ENCODE measurements at regions not wholly inside any gene's neighbourhood (a gene's known extent, or its start where the extent isn't known, plus 50 kb on each side); places are given as distances from the start of the nearest gene placed in this dataset.

DNA sequence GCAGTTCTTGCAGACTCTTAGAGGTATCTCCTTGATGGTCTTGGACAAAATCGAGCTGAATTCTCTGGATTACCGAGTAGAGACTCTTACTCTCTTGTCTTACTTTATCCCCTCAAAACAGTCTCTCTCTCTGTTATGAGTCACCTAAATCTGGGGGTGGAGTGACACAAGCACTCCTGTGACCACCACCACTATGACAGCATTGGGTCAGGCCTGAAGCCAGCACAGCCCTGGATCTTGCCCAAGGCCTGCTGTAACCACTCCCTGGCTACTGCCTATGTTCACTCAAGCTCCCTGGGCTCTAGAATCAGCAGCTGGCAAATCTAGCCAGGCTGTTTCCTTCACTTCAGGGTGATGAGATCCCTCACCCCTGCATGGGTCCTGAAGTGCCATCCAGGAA, 662.5 kb downstream of the LUZP2 start:
- Histone ChIP-seq H3K27ac (ENCODE audit: low read depth, low read length) (no peak overlapping the region), H3K4me1 (ENCODE audit: control insufficient read depth, insufficient read depth, low read length) (no peaks in the 10 kb centered on the region), H3K27me3 (ENCODE audit: control insufficient read depth, insufficient read depth, low read length) (no peaks in the 10 kb centered on the region), H3K9ac (ENCODE audit: low read depth, low read length) (no peak overlapping the region), H3K9me3 (ENCODE audit: control insufficient read depth, insufficient read depth, low read length) (no peaks in the 10 kb centered on the region), H3K4me3 (ENCODE audit: low read depth, low read length) (no peak overlapping the region), H3K36me3 (ENCODE audit: control insufficient read depth, insufficient read depth, low read length) (no peaks in the 10 kb centered on the region)

DNA sequence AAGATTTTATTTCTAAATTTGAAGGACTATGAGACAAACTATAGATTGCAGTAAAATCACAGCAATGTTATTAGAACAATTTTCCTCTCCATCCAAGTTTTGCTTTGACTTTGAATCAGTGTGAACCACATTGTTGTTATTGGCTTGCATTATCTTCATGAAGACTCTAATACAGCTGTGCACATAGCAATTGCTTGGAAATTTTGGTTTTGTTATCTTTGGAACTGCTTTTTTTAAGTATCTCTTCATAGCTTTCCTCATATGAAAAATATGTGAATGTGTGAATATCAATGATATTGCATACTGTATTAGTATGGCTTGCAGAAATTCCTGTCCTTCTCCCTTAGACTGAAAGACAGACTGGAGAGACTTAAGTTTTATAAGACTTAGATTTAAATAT, 666.6 kb downstream of the LUZP2 start:
- H3K9ac ChIP-seq (ENCODE audit: low read depth, low read length): no peak overlapping the region
- no peaks in the 10 kb centered on the region for H3K27me3 ChIP-seq (ENCODE audit: control insufficient read depth, insufficient read depth, low read length)
- H3K4me3 ChIP-seq (ENCODE audit: low read depth, low read length): no peak overlapping the region
- H3K9me3 ChIP-seq (ENCODE audit: control insufficient read depth, insufficient read depth, low read length): no peaks in the 10 kb centered on the region
- H3K4me1 ChIP-seq (ENCODE audit: control insufficient read depth, insufficient read depth, low read length): no peaks in the 10 kb centered on the region
- H3K36me3 ChIP-seq (ENCODE audit: control insufficient read depth, insufficient read depth, low read length): no peaks in the 10 kb centered on the region
- H3K27ac ChIP-seq (ENCODE audit: low read depth, low read length): no peak overlapping the region

DNA sequence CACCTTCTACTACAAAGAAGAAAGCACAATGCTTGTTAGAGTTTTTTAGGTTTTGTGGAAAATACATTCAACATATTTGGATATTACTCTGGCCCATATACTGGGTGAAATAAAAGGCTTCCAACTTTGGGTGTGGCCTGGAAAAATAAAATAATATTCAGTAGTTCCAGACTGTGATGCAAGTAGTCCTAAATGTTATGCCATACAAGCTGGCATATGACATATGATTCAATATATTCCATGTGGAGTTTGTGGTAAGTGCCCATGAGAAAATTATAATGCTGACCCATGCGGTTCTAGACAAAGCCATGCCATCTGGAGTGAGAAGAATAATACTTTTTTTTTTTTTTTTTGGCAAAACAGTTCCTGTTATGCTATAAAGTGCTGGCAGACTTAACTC, 683.3 kb downstream of the LUZP2 start:
- Histone ChIP-seq H3K9me3 (ENCODE audit: control insufficient read depth, insufficient read depth, low read length) (no peaks in the 10 kb centered on the region), H3K4me1 (ENCODE audit: control insufficient read depth, insufficient read depth, low read length) (no peaks in the 10 kb centered on the region), H3K27me3 (ENCODE audit: control insufficient read depth, insufficient read depth, low read length) (no peaks in the 10 kb centered on the region), H3K27ac (ENCODE audit: low read depth, low read length) (no peak overlapping the region), H3K9ac (ENCODE audit: low read depth, low read length) (no peak overlapping the region), H3K4me3 (ENCODE audit: low read depth, low read length) (no peak overlapping the region), H3K36me3 (ENCODE audit: control insufficient read depth, insufficient read depth, low read length) (no peaks in the 10 kb centered on the region)

DNA sequence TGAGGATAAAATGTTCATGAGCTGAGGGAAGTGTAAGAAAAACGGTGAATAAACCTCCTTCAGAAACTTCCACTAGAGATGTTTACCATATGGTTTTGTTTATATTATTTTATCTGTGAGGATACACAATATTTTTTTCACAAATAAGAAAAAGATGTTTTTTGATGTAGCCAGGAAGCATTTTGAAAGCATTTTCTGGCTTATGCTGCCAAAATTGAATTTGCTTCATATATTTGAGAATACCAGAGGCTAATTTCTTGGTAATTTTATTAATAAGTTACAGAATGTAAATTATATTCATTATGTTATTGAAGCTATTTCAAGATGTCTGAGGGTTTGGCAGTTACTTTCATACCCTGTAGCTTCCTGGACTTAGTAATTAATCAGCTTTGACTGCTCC, 686.6 kb downstream of the LUZP2 start:
- Histone ChIP-seq H3K9ac (ENCODE audit: low read depth, low read length) (no peak overlapping the region), H3K36me3 (ENCODE audit: control insufficient read depth, insufficient read depth, low read length) (no peaks in the 10 kb centered on the region), H3K27ac (ENCODE audit: low read depth, low read length) (no peak overlapping the region), H3K4me1 (ENCODE audit: control insufficient read depth, insufficient read depth, low read length) (no peaks in the 10 kb centered on the region), H3K9me3 (ENCODE audit: control insufficient read depth, insufficient read depth, low read length) (no peaks in the 10 kb centered on the region), H3K4me3 (ENCODE audit: low read depth, low read length) (no peak overlapping the region), H3K27me3 (ENCODE audit: control insufficient read depth, insufficient read depth, low read length) (no peaks in the 10 kb centered on the region)

DNA sequence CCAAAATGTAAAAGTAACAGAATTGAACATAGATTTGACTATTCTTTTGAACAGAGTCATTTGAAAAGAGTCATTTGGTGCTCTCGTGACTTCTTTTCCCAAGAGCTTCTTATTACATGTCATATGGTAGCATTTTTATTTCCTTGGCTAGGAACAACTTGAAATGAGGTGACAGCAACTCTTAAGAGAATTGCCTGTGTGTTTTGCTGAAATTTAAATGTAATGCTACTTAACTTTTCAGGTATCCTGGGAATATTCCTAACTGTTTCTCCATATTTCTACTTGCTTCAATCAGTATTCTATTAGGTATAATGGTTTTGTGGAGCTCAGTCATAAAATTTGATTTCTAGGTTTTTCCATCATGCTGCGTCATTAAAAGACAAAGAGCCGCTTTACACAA, 700.7 kb downstream of the LUZP2 start:
- Histone ChIP-seq H3K27me3 (ENCODE audit: control insufficient read depth, insufficient read depth, low read length) (no peaks in the 10 kb centered on the region), H3K27ac (ENCODE audit: low read depth, low read length) (no peak overlapping the region), H3K36me3 (ENCODE audit: control insufficient read depth, insufficient read depth, low read length) (no peaks in the 10 kb centered on the region), H3K4me3 (ENCODE audit: low read depth, low read length) (no peak overlapping the region), H3K4me1 (ENCODE audit: control insufficient read depth, insufficient read depth, low read length) (peaks cover 9% of the 10 kb centered on the region), H3K9me3 (ENCODE audit: control insufficient read depth, insufficient read depth, low read length) (no peaks in the 10 kb centered on the region), H3K9ac (ENCODE audit: low read depth, low read length) (no peak overlapping the region)

DNA sequence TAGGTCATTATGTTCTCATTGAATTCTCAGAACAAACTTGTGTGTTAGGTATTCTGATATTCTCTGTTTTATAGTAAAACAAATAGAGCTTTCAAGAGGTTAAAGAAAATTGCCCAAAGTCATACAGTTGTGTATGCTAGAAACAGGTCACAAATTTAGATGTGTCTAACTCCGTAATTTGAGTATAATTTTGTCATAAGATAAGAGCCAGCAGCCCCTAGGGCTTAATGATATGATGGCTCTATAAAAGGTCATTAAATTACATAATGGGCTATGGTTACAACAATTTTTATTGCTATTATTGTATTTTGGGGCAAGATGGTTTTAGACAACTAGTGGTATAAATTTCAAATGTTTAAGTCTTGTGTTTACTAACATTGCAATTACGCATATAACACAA, 701.9 kb downstream of the LUZP2 start:
- no peaks in the 10 kb centered on the region for H3K36me3 ChIP-seq (ENCODE audit: control insufficient read depth, insufficient read depth, low read length)
- no peak overlapping the region for H3K9ac ChIP-seq (ENCODE audit: low read depth, low read length)
- H3K4me3 ChIP-seq (ENCODE audit: low read depth, low read length): no peak overlapping the region
- no peaks in the 10 kb centered on the region for H3K27me3 ChIP-seq (ENCODE audit: control insufficient read depth, insufficient read depth, low read length)
- H3K9me3 ChIP-seq (ENCODE audit: control insufficient read depth, insufficient read depth, low read length): no peaks in the 10 kb centered on the region
- peaks cover 9% of the 10 kb centered on the region for H3K4me1 ChIP-seq (ENCODE audit: control insufficient read depth, insufficient read depth, low read length)
- no peak overlapping the region for H3K27ac ChIP-seq (ENCODE audit: low read depth, low read length)

DNA sequence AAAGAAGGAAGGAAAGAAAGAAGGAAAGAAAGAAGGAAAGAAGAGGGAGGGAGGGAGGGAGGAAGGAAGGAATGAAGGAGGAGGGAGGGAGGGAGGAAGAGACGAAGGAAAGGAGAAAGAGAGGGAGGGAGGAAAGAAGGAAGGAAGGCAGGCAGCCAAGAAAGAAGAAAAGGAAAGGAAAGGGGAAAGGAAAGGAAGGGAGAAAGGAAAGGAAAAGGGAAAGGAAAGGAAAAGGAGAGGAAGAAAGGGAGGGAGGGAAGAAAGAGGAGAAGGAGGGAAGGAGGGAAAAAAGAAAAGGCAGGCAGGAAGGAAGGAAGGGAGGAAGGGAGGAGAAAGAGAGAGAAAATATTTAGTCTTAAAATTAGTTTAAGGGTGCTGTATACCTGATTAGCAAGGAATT, 704.1 kb downstream of the LUZP2 start:
- Histone ChIP-seq H3K4me1 (ENCODE audit: control insufficient read depth, insufficient read depth, low read length) (peaks cover 9% of the 10 kb centered on the region), H3K27me3 (ENCODE audit: control insufficient read depth, insufficient read depth, low read length) (no peaks in the 10 kb centered on the region)

DNA sequence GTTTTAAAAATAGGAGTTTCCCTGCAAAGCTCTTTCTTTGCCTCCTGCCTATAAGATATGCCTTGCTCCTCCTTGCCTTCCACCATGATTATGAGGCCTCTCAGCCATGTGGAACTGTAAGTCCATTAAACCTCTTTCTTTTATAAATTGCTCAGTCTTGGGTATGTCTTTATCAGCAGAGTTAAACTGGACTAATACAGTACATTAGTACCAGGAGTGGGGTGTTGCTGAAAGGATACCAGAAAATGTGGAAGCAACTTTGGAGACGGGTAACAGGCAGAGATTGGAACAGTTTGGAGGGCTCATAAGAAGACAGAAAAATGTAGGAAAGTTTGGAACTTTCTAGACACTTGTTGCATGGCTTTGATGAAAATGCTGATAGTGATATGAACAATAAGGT, 709.9 kb downstream of the LUZP2 start:
- peaks cover 14% of the 10 kb centered on the region for H3K9me3 ChIP-seq (ENCODE audit: control insufficient read depth, insufficient read depth, low read length)
- no peak overlapping the region for H3K9ac ChIP-seq (ENCODE audit: low read depth, low read length)
- H3K27ac ChIP-seq (ENCODE audit: low read depth, low read length): no peak overlapping the region
- H3K4me3 ChIP-seq (ENCODE audit: low read depth, low read length): no peak overlapping the region
- no peaks in the 10 kb centered on the region for H3K36me3 ChIP-seq (ENCODE audit: control insufficient read depth, insufficient read depth, low read length)
- H3K4me1 ChIP-seq (ENCODE audit: control insufficient read depth, insufficient read depth, low read length): no peaks in the 10 kb centered on the region
- H3K27me3 ChIP-seq (ENCODE audit: control insufficient read depth, insufficient read depth, low read length): no peaks in the 10 kb centered on the region

More for the DNA sequence above, 704.1 kb downstream of the LUZP2 start:
- H3K36me3 ChIP-seq (ENCODE audit: control insufficient read depth, insufficient read depth, low read length): no peaks in the 10 kb centered on the region
- H3K27ac ChIP-seq (ENCODE audit: low read depth, low read length): no peak overlapping the region
- peaks cover 4% of the 10 kb centered on the region; the same call in 1 of the 2 replicates for H3K9me3 ChIP-seq (ENCODE audit: control insufficient read depth, insufficient read depth, low read length)
- H3K9ac ChIP-seq (ENCODE audit: low read depth, low read length): no peak overlapping the region
- no peak overlapping the region; the same call in 1 of the 2 replicates for H3K4me3 ChIP-seq (ENCODE audit: low read depth, low read length)

DNA sequence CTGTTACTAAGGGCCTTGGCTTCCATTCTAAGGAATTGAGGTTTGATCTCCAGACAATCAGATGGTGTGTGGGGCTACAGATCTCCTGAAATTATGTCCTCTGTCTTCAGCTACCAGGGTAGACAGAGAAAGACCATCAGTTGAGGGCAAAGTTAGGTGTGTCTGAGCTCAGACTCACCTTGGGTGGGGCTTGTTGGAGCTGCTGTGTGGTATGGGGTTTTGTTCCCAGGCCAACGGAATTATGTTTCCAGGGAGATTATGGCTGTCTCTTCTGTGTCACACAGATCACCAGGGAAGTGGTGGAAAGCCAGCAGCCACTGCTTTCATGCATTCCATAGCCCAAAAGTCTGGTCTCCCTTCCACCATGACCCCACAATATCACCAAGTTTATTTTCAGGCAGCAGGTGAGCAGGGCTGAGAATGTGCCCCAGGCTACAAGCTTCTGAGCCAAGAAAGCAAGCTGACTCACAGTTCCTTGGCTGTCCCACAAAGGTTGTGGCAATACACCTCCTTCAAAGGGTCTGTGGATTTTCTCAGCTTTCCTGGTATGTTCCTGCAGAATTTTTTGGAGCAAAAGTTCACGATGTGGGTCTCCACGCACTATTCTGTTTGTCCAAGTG, 714.9 kb downstream of the LUZP2 start:
- Histone ChIP-seq H3K4me3 (ENCODE audit: low read depth, low read length) (no peak overlapping the region), H3K4me1 (ENCODE audit: control insufficient read depth, insufficient read depth, low read length) (no peaks in the 10 kb centered on the region), H3K27ac (ENCODE audit: low read depth, low read length) (no peak overlapping the region), H3K27me3 (ENCODE audit: control insufficient read depth, insufficient read depth, low read length) (no peaks in the 10 kb centered on the region), H3K9me3 (ENCODE audit: control insufficient read depth, insufficient read depth, low read length) (peaks cover 4% of the 10 kb centered on the region; the same call in 1 of the 2 replicates), H3K36me3 (ENCODE audit: control insufficient read depth, insufficient read depth, low read length) (no peaks in the 10 kb centered on the region), H3K9ac (ENCODE audit: low read depth, low read length) (no peak overlapping the region)

DNA sequence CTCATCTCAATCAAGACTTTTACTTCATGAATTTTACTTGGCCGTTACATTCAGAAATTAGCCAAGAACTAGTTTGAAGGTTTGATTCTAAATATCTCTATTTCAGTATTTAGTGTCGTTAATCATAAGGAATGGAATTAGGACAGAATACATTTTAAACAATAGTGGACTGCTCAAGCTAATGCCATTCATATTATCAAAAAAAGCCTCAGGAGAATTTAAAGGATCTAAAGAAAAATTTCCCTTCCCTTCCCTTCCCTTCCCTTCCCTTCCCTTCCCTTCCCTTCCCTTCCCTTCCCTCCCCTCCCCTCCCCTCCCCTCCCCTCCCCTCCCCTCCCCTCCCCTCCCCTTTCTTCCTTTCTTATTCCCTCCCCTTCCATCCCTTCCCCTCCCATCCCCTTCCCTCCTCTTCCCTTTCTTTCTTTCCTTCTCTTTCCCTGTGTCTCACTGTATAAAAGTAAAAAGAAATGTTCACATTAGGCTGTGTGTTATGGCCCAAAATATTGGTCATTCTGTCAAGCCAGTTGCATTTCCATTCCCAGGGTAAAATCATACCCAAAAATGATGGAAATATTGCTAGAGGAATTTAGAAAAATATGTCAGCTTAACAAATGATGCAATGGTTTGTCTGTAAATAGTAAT, 717.8 kb downstream of the LUZP2 start:
- H3K4me3 ChIP-seq (ENCODE audit: low read depth, low read length): no peak overlapping the region
- H3K27me3 ChIP-seq (ENCODE audit: control insufficient read depth, insufficient read depth, low read length): no peaks in the 10 kb centered on the region
- no peak overlapping the region for H3K9ac ChIP-seq (ENCODE audit: low read depth, low read length)
- H3K9me3 ChIP-seq (ENCODE audit: control insufficient read depth, insufficient read depth, low read length): no peaks in the 10 kb centered on the region
- no peaks in the 10 kb centered on the region for H3K36me3 ChIP-seq (ENCODE audit: control insufficient read depth, insufficient read depth, low read length)
- no peaks in the 10 kb centered on the region for H3K4me1 ChIP-seq (ENCODE audit: control insufficient read depth, insufficient read depth, low read length)
- no peak overlapping the region for H3K27ac ChIP-seq (ENCODE audit: low read depth, low read length)

DNA sequence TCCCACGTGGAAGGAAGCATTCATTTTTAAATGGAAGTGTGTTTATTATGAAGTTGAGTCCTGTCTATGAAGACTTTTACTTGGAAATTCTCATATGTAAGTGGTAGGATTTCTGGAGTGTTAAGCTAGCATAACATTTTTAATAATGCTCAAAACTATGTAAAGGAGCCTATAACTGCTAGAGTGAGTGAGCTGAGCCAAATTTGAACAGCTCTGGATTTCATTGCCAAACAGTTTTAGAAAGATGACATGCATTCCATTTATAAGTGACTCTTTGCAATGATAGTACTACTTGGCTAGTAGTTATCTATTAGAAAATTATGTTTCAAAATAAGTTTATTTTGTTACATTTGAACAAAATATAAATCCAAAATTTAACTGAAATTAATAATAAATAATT, 721.2 kb downstream of the LUZP2 start:
- Histone ChIP-seq H3K9me3 (ENCODE audit: control insufficient read depth, insufficient read depth, low read length) (no peaks in the 10 kb centered on the region), H3K36me3 (ENCODE audit: control insufficient read depth, insufficient read depth, low read length) (no peaks in the 10 kb centered on the region), H3K9ac (ENCODE audit: low read depth, low read length) (no peak overlapping the region), H3K27me3 (ENCODE audit: control insufficient read depth, insufficient read depth, low read length) (no peaks in the 10 kb centered on the region), H3K27ac (ENCODE audit: low read depth, low read length) (no peak overlapping the region), H3K4me3 (ENCODE audit: low read depth, low read length) (no peak overlapping the region), H3K4me1 (ENCODE audit: control insufficient read depth, insufficient read depth, low read length) (no peaks in the 10 kb centered on the region)
